Right atrium auricular region (tissue), 2 donors: ENCODE measurements at regions not wholly inside any gene's neighbourhood (a gene's known extent, or its start where the extent isn't known, plus 50 kb on each side); places are given as distances from the start of the nearest gene placed in this dataset.

ENCODE experiments used
- DNase-seq: peaks from one replicate; pipeline ENCODE4 v3.0.0-alpha.2; 2019; ENCODE audit warnings: low spot score
- H3K27ac ChIP-seq, 2 donors: fragments of 200-600 bp; sonication (generic); 1 replicate in 1 of 2; 2 replicates in 1 of 2; pipeline ENCODE4 v1.5.1; 2016 to 2019
- H3K27me3 ChIP-seq, 2 donors: fragments of 200-600 bp; sonication (generic); one replicate each; pipeline versions ENCODE4 v1.5.1 to v1.6.0; 2017 to 2019
- H3K36me3 ChIP-seq: fragments of 200-600 bp; sonication (generic); one replicate; pipeline ENCODE4 v1.5.1; 2016
- H3K4me1 ChIP-seq, 2 donors: fragments of 200-600 bp; sonication (generic); one replicate each; pipeline versions ENCODE4 v1.5.1 to v1.6.0; 2017 to 2019
- H3K4me3 ChIP-seq, 2 donors: fragments of 200-600 bp; sonication (generic); 1 replicate in 1 of 2; 2 replicates in 1 of 2; pipeline ENCODE4 v1.5.1; 2017 to 2019; ENCODE audit warnings: mild to moderate bottlenecking in 1 of 2, moderate library complexity in 1 of 2
- H3K9me3 ChIP-seq, 2 donors: fragments of 200-600 bp; sonication (generic); one replicate each; pipeline ENCODE4 v1.5.1; 2019
- CTCF ChIP-seq, 2 donors: fragments of 200-600 bp; sonication (generic); IDR thresholded peaks; one replicate each; pipeline ENCODE4 v1.5.1; 2019; ENCODE audit warnings: antibody characterized with exemption in 2 of 2

- H3K9me3 ChIP-seq: no peaks in the 10 kb centered on the region
- DNase-seq: no peak
- no peak overlapping the region for H3K27ac ChIP-seq
- no peak for TF ChIP-seq CTCF (IDR thresholded peaks at IDR 0.05)
- H3K27me3 ChIP-seq: no peaks in the 10 kb centered on the region
- no peaks in the 10 kb centered on the region for H3K36me3 ChIP-seq
- H3K4me3 ChIP-seq: no peak overlapping the region
- H3K4me1 ChIP-seq: peaks cover 0 to 14% of the 10 kb centered on the region in 2 donors
Measured at GRCh38 chr2:172328103-172328841, 99.1 kb upstream of the ITGA6 start.

- peaks cover 0 to 18% of the 10 kb centered on the region in 2 donors for H3K4me1 ChIP-seq
- H3K9me3 ChIP-seq: no peaks in the 10 kb centered on the region
- TF ChIP-seq CTCF (IDR thresholded peaks at IDR 0.05): no peak
Measured at GRCh38 chr2:172329416-172329773, 98.0 kb upstream of the ITGA6 start.

GRCh38 chr2:172329774-172330671 lies 97.4 kb upstream of the ITGA6 start:
- Histone ChIP-seq H3K36me3 (no peaks in the 10 kb centered on the region), H3K27ac (no peak overlapping the region), H3K4me3 (no peak overlapping the region), H3K27me3 (no peaks in the 10 kb centered on the region), H3K9me3 (no peaks in the 10 kb centered on the region), H3K4me1 (peaks cover 0 to 18% of the 10 kb centered on the region in 2 donors)
- TF ChIP-seq CTCF (IDR thresholded peaks at IDR 0.05): no peak
- peak; percentile 70 for DNase-seq

More at GRCh38 chr2:172329416-172329773, 98.0 kb upstream of the ITGA6 start:
- H3K36me3 ChIP-seq: no peaks in the 10 kb centered on the region
- no peak overlapping the region for H3K4me3 ChIP-seq
- no peak for DNase-seq
- peak overlapping the region in 1 of 2 donors; percentile 26 for H3K27ac ChIP-seq
- H3K27me3 ChIP-seq: no peaks in the 10 kb centered on the region

GRCh38 chr2:172332507-172332906 lies 94.9 kb upstream of the ITGA6 start:
- Histone ChIP-seq H3K4me3 (no peak overlapping the region), H3K36me3 (no peaks in the 10 kb centered on the region), H3K4me1 (peaks cover 0 to 18% of the 10 kb centered on the region in 2 donors), H3K27ac (no peak overlapping the region), H3K9me3 (no peaks in the 10 kb centered on the region), H3K27me3 (no peaks in the 10 kb centered on the region)
- no peak for DNase-seq
- no peak for TF ChIP-seq CTCF (IDR thresholded peaks at IDR 0.05)

GRCh38 chr2:172333235-172333977 lies 94.0 kb upstream of the ITGA6 start:
- no peak overlapping the region for H3K27ac ChIP-seq
- no peaks in the 10 kb centered on the region for H3K36me3 ChIP-seq
- no peaks in the 10 kb centered on the region for H3K9me3 ChIP-seq
- H3K4me1 ChIP-seq: peaks cover 0 to 18% of the 10 kb centered on the region in 2 donors
- H3K27me3 ChIP-seq: no peaks in the 10 kb centered on the region
- TF ChIP-seq CTCF (IDR thresholded peaks at IDR 0.05): no peak
- H3K4me3 ChIP-seq: no peak overlapping the region
- DNase-seq: no peak
